HepG2 (cell line): ENCODE measurements at regions not wholly inside any gene's neighbourhood (a gene's known extent, or its start where the extent isn't known, plus 50 kb on each side); places are given as distances from the start of the nearest gene placed in this dataset.

Experiments
- ATAC-seq: fragments of 200-7000 bp; cut with Tn5 transposase; 3 replicates; pipeline ENCODE4 v1.9.1; 2020; ENCODE audit warnings: mild to moderate bottlenecking, moderate library complexity
- BruUV-seq: library from RNA; stranded (reverse); fragments of 400-500 nt; replicated peaks from 2 replicates; lab custom pipeline; 2021; lab: Mats Ljungman, UMichigan
- CTCF ChIA-PET: fragments of 300-600 bp; formaldehyde crosslinking; extraction: SDS; loops from one replicate; lab custom pipeline; 2021; ENCODE audit warnings: low total read pairs, inconsistent platforms, low intra/inter-chr PET ratio; lab: Yijun Ruan, JAX
- POLR2A ChIA-PET: fragments of 350-600 bp; sonication (Branson Sonifier 250); formaldehyde crosslinking; loops from one replicate; lab custom pipeline; 2020; ENCODE audit warnings: antibody characterized with exemption, inconsistent platforms; lab: Yijun Ruan, JAX
- DNase-seq: peaks from one replicate; pipeline ENCODE4 v3.0.0-alpha.2; 2015; ENCODE audit warnings: low spot score
- FAIRE-seq: peaks from 3 replicates; lab custom pipeline; 2011; peaks lifted over from hg19 to GRCh38; lab: Jason Lieb, UNC
- H2AFZ ChIP-seq: one replicate; pipeline ENCODE4 v1.6.1; 2011; ENCODE audit warnings: low read length, inconsistent platforms
- H3K27ac ChIP-seq: fragments of 300-600 bp; 3 replicates; pipeline ENCODE4 v1.8.0; 2011; ENCODE audit warnings: mixed run types, mild to moderate bottlenecking, mixed read lengths, low read length, inconsistent platforms; ENCODE audit not compliant: insufficient read depth; ENCODE audit errors: extremely low read length
- H3K27me3 ChIP-seq, 2 experiments: fragments of 200-600 bp in 1 of 2; 2 replicates in 1 of 2; 3 replicates in 1 of 2; pipeline versions ENCODE4 v1.6.0 to v1.8.0; 2011; ENCODE audit warnings: low read length in 2 of 2, mild to moderate bottlenecking in 2 of 2, moderate library complexity in 2 of 2, inconsistent platforms in 1 of 2; ENCODE audit not compliant: insufficient read depth in 2 of 2, control insufficient read depth in 1 of 2
- H3K36me3 ChIP-seq, 2 experiments: fragments of 200-600 bp in 1 of 2; replicated peaks in 1 of 2; 2 replicates in 1 of 2; 3 replicates in 1 of 2; pipeline versions ENCODE4 v1.5.1 to v1.8.0; 2011; ENCODE audit warnings: low read length in 2 of 2, inconsistent platforms in 1 of 2; ENCODE audit not compliant: insufficient read depth in 2 of 2, control insufficient read depth in 1 of 2
- H3K4me1 ChIP-seq: 2 replicates; pipeline ENCODE4 v1.5.1; 2012; ENCODE audit warnings: low read length, inconsistent platforms; ENCODE audit not compliant: insufficient read depth
- H3K4me2 ChIP-seq: 2 replicates; pipeline ENCODE4 v1.6.0; 2011; ENCODE audit warnings: low read depth, low read length, inconsistent platforms
- H3K4me3 ChIP-seq, 3 experiments: fragments of 200-600 bp in 1 of 3; sonication (generic), shearing (Covaris generic) in 1 of 3; replicated peaks in 1 of 3; 2 replicates each; pipeline ENCODE4 v1.5.1; 2011 to 2016; ENCODE audit warnings: low read length in 3 of 3, inconsistent platforms in 2 of 3, low read depth in 2 of 3, mild to moderate bottlenecking in 2 of 3, control low read depth in 1 of 3, mixed read lengths in 1 of 3; ENCODE audit not compliant: insufficient read depth in 1 of 3
- H3K79me2 ChIP-seq: one replicate; pipeline ENCODE4 v1.6.1; 2011; ENCODE audit warnings: low read length, inconsistent platforms; ENCODE audit not compliant: insufficient read depth
- H3K9ac ChIP-seq: 2 replicates; pipeline ENCODE4 v1.6.0; 2011; ENCODE audit warnings: mild to moderate bottlenecking, low read depth, low read length, inconsistent platforms; ENCODE audit not compliant: insufficient read depth
- H3K9me3 ChIP-seq: 2 replicates; pipeline ENCODE4 v1.5.1; 2012; ENCODE audit warnings: mild to moderate bottlenecking, low read length
- H4K20me1 ChIP-seq: 2 replicates; pipeline ENCODE4 v1.6.0; 2011; ENCODE audit warnings: inconsistent platforms, mild to moderate bottlenecking, low read length, moderate library complexity; ENCODE audit not compliant: insufficient read depth
- ATF5 ChIP-seq: sonication (generic); formaldehyde crosslinking; IDR thresholded peaks from 2 replicates; pipeline ENCODE4 v1.4.0; 2020; ENCODE audit warnings: mild to moderate bottlenecking, low read depth, missing genetic modification reagents
- ATF7-NPFF ChIP-seq: sonication (generic); formaldehyde crosslinking; IDR thresholded peaks from 2 replicates; pipeline ENCODE4 v1.8.1; 2023; ENCODE audit warnings: mild to moderate bottlenecking, low read depth, missing genetic modification reagents, moderate library complexity
- FOXK1 ChIP-seq: sonication (generic); formaldehyde crosslinking; IDR thresholded peaks from 2 replicates; pipeline ENCODE4 v1.4.0; 2020; ENCODE audit warnings: low read depth, missing genetic modification reagents, borderline replicate concordance
- GLMP ChIP-seq: sonication (generic); formaldehyde crosslinking; IDR thresholded peaks from 2 replicates; pipeline ENCODE4 v1.9.0; 2021; ENCODE audit warnings: missing genetic modification reagents, mild to moderate bottlenecking, borderline replicate concordance
- JUND ChIP-seq: sonication (generic); formaldehyde crosslinking; IDR thresholded peaks from 2 replicates; pipeline ENCODE4 v1.8.0; 2022; ENCODE audit warnings: mild to moderate bottlenecking, missing genetic modification reagents
- MAF1 ChIP-seq: sonication (generic); formaldehyde crosslinking; IDR thresholded peaks from 2 replicates; pipeline ENCODE4 v1.5.0; 2020; ENCODE audit warnings: missing genetic modification reagents, borderline replicate concordance
- POLR2G ChIP-seq: fragments of 200-400 bp; formaldehyde crosslinking; IDR thresholded peaks from 2 replicates; pipeline ENCODE4 v1.6.1; 2018; ENCODE audit warnings: mild to moderate bottlenecking, low read depth, low read length, moderate library complexity
- ZNF260 ChIP-seq: sonication (generic); formaldehyde crosslinking; IDR thresholded peaks from 2 replicates; pipeline ENCODE4 v1.4.0; 2020; ENCODE audit warnings: missing genetic modification reagents, low read depth, mild to moderate bottlenecking, borderline replicate concordance
- ZNF292 ChIP-seq: sonication (generic); formaldehyde crosslinking; IDR thresholded peaks from 2 replicates; pipeline ENCODE4 v1.8.1; 2022; ENCODE audit warnings: mild to moderate bottlenecking, low read depth, missing genetic modification reagents, borderline replicate concordance
- ZNF460 ChIP-seq: sonication (generic); formaldehyde crosslinking; IDR thresholded peaks from 2 replicates; pipeline ENCODE4 v1.5.1; 2020; ENCODE audit warnings: missing genetic modification reagents, mild to moderate bottlenecking, borderline replicate concordance
- ZNF556 ChIP-seq: sonication (generic); formaldehyde crosslinking; IDR thresholded peaks from 2 replicates; pipeline ENCODE4 v1.4.0; 2020; ENCODE audit warnings: mild to moderate bottlenecking, missing genetic modification reagents, borderline replicate concordance
- ZNF644 ChIP-seq: IDR thresholded peaks from 2 replicates; pipeline ENCODE4 v1.6.1; 2016; ENCODE audit warnings: low read depth
- ZNF768 ChIP-seq: sonication (generic); formaldehyde crosslinking; IDR thresholded peaks from 2 replicates; pipeline ENCODE4 v1.4.0; 2020; ENCODE audit warnings: missing genetic modification reagents
- WGBS: methylation state at CpG from one replicate; pipeline ENCODE4 v1.1.6; 2017; ENCODE audit warnings: low lambda C conversion rate; 5-methylcytosine and 5-hydroxymethylcytosine counted together
- in situ Hi-C: cut with HindIII; loops from 2 replicates; pipeline ENCODE4 v1.10.0; 2017; ENCODE audit warnings: low pct_unique_long_range_greater_than_20kb; ENCODE audit not compliant: extremely low pct_ligation_motif_present
- intact Hi-C: fragments of 100-400 bp; cut with micrococcal nuclease; formaldehyde crosslinking; loops from one replicate; pipeline ENCODE4 v1.10.0; 2022; ENCODE audit not compliant: unreplicated experiment

- TF ChIP-seq FOXK1 (CRISPR knock-in tag) (no peak), ZNF768 (CRISPR knock-in tag) (no peak), ZNF292 (no peak), ZNF260 (no peak), ZNF644 (CRISPR knock-in tag) (no peak), ZNF556 (CRISPR knock-in tag) (no peak), ATF7-NPFF (CRISPR knock-in tag) (no peak)
These were observed 445.4 kb downstream of the NBAS start (continued) for GRCh38 chr2:15115776-15116175.

GRCh38 chr2:15116830-15117229, 444.3 kb downstream of the NBAS start:
- H3K27me3 ChIP-seq = peaks cover 0 to 13% of the 10 kb centered on the region in 2 experiments; a peak in 1 of 5 replicates
- no peak for DNase-seq
- POLR2A ChIA-PET = no interaction called here

More at GRCh38 chr2:15116830-15117229, 444.3 kb downstream of the NBAS start:
- no peaks in the 10 kb centered on the region for H3K79me2 ChIP-seq
- TF ChIP-seq POLR2G = no peak
- no peak for TF ChIP-seq ATF5 (CRISPR knock-in tag)
- no peak for TF ChIP-seq ZNF460 (CRISPR knock-in tag)
- no peak for TF ChIP-seq JUND (CRISPR knock-in tag)
- no peak for TF ChIP-seq MAF1 (CRISPR knock-in tag)
- TF ChIP-seq GLMP (CRISPR knock-in tag) = no peak
- TF ChIP-seq, all 625 proteins: peak for 0
- intact Hi-C loops (no loop called here), in situ Hi-C loops (no loop called here)
- Histone ChIP-seq H3K9ac (no peak overlapping the region), H2AFZ (no peak overlapping the region), H3K27ac (no peak overlapping the region), H3K4me1 (no peaks in the 10 kb centered on the region), H4K20me1 (no peaks in the 10 kb centered on the region), H3K36me3 (no peaks in the 10 kb centered on the region), H3K4me3 (no peak overlapping the region), H3K4me2 (no peak overlapping the region), H3K9me3 (peaks cover 24% of the 10 kb centered on the region)
- 56% methylated on average over 6 of the region's 6 CpGs for WGBS
- no TSS peak for BruUV-seq
- no peak for FAIRE-seq
- CTCF ChIA-PET = no interaction called here
- no peak for ATAC-seq
